SK-N-SH (cell line): ENCODE measurements at regions not wholly inside any gene's neighbourhood (a gene's known extent, or its start where the extent isn't known, plus 50 kb on each side); places are given as distances from the start of the nearest gene placed in this dataset.

Experiments used
- CTCF ChIA-PET: fragments of 300-600, 350-600 bp; formaldehyde crosslinking; extraction: SDS; loops from one replicate; lab custom pipeline; 2021; lab: Yijun Ruan, JAX
- POLR2A ChIA-PET: fragments of 350-600 bp; sonication (Branson Sonifier 250); formaldehyde crosslinking; extraction: SDS; loops from one replicate; lab custom pipeline; 2020; ENCODE audit warnings: antibody characterized with exemption, inconsistent platforms; lab: Yijun Ruan, JAX
- DNase-seq: peaks from one replicate; pipeline ENCODE4 v3.0.0; 2012
- H2AFZ ChIP-seq: fragments of 200-600 bp; sonication (generic); 2 replicates; pipeline ENCODE4 v1.8.1; 2016; ENCODE audit warnings: antibody characterized with exemption, mild to moderate bottlenecking, low read depth
- H3F3A ChIP-seq: fragments of 200-600 bp; sonication (generic); replicated peaks from 2 replicates; pipeline ENCODE3; 2016; ENCODE audit warnings: antibody characterized with exemption, mild to moderate bottlenecking; ENCODE audit not compliant: insufficient read depth
- H3K27ac ChIP-seq, 2 experiments: fragments of 200-500 bp in 1 of 2; fragments of 200-600 bp in 1 of 2; sonication (Bioruptor generic) in 1 of 2; sonication (generic), shearing (Covaris generic) in 1 of 2; 2 replicates each; pipeline versions ENCODE4 v1.5.1 to v1.6.1; 2014 to 2016; ENCODE audit warnings: low read depth in 2 of 2, inconsistent platforms in 1 of 2, low read length in 1 of 2, mild to moderate bottlenecking in 1 of 2, mixed read lengths in 1 of 2
- H3K27me3 ChIP-seq: fragments of 200-600 bp; sonication (generic), shearing (Covaris generic); 2 replicates; pipeline ENCODE4 v1.6.1; 2016; ENCODE audit warnings: mixed run types; ENCODE audit not compliant: insufficient read depth
- H3K36me3 ChIP-seq, 2 experiments: fragments of 200-500 bp in 1 of 2; fragments of 200-600 bp in 1 of 2; sonication (Bioruptor generic) in 1 of 2; sonication (generic) in 1 of 2; replicated peaks in 1 of 2; 2 replicates each; pipeline versions ENCODE3 to v1.5.1; 2014 to 2016; ENCODE audit warnings: low read length in 1 of 2, mild to moderate bottlenecking in 1 of 2; ENCODE audit not compliant: insufficient read depth in 2 of 2, control insufficient read depth in 1 of 2
- H3K4me1 ChIP-seq, 2 experiments: fragments of 200-500 bp in 1 of 2; fragments of 200-600 bp in 1 of 2; sonication (Bioruptor generic) in 1 of 2; sonication (generic), shearing (Covaris generic) in 1 of 2; 2 replicates each; pipeline versions ENCODE4 v1.5.1 to v1.6.1; 2014 to 2016; ENCODE audit warnings: low read depth in 1 of 2, low read length in 1 of 2, mixed run types in 1 of 2; ENCODE audit not compliant: insufficient read depth in 2 of 2, control insufficient read depth in 1 of 2
- H3K4me2 ChIP-seq: fragments of 200-600 bp; sonication (generic), shearing (Covaris generic); 2 replicates; pipeline ENCODE4 v1.6.1; 2017; ENCODE audit warnings: mixed run types
- H3K4me3 ChIP-seq, 2 experiments: fragments of 200-500 bp in 1 of 2; fragments of 200-600 bp in 1 of 2; sonication (Bioruptor generic) in 1 of 2; sonication (generic), shearing (Covaris generic) in 1 of 2; 2 replicates each; pipeline versions ENCODE4 v1.5.1 to v1.8.1; 2014 to 2016; ENCODE audit warnings: low read depth in 2 of 2, inconsistent platforms in 1 of 2, low read length in 1 of 2, mild to moderate bottlenecking in 1 of 2, mixed read lengths in 1 of 2, moderate library complexity in 1 of 2
- H3K79me2 ChIP-seq: fragments of 200-600 bp; sonication (generic); 2 replicates; pipeline ENCODE4 v1.8.1; 2017; ENCODE audit warnings: mild to moderate bottlenecking; ENCODE audit not compliant: insufficient read depth
- H3K9ac ChIP-seq: fragments of 200-600 bp; sonication (generic); 2 replicates; pipeline ENCODE4 v1.6.1; 2017; ENCODE audit warnings: mixed run types
- H3K9me2 ChIP-seq: fragments of 200-600 bp; sonication (generic); 2 replicates; pipeline ENCODE4 v1.6.1; 2017; ENCODE audit warnings: mixed run types
- H3K9me3 ChIP-seq: fragments of 200-600 bp; sonication (generic); 2 replicates; pipeline ENCODE4 v1.6.1; 2017; ENCODE audit warnings: mixed run types, mild to moderate bottlenecking, moderate library complexity
- H4K20me1 ChIP-seq: fragments of 200-600 bp; sonication (generic); 2 replicates; pipeline ENCODE4 v1.6.1; 2017; ENCODE audit warnings: mild to moderate bottlenecking, mixed run types; ENCODE audit not compliant: insufficient read depth
- CTCF ChIP-seq: fragments of 200-600 bp; sonication (generic); IDR thresholded peaks from 2 replicates; pipeline ENCODE4 v1.6.1; 2017; ENCODE audit warnings: antibody characterized with exemption, mild to moderate bottlenecking, moderate library complexity
- FOXJ3 ChIP-seq: sonication (generic); formaldehyde crosslinking; IDR thresholded peaks from 2 replicates; pipeline ENCODE4 v1.5.1; 2020; ENCODE audit warnings: mild to moderate bottlenecking, missing genetic modification reagents
- FOXM1 ChIP-seq: IDR thresholded peaks from 2 replicates; pipeline ENCODE4 v1.4.0; 2012; ENCODE audit warnings: low read depth, mild to moderate bottlenecking
- GABPA ChIP-seq: IDR thresholded peaks from 2 replicates; pipeline ENCODE4 v1.4.0; 2012; ENCODE audit warnings: low read depth, mild to moderate bottlenecking
- GATA2 ChIP-seq: sonication (generic); formaldehyde crosslinking; IDR thresholded peaks from 2 replicates; pipeline ENCODE4 v1.5.0; 2020; ENCODE audit warnings: mild to moderate bottlenecking, missing genetic modification reagents
- JUND ChIP-seq: IDR thresholded peaks from 2 replicates; pipeline ENCODE4 v1.4.0; 2012
- MEF2A ChIP-seq: IDR thresholded peaks from 2 replicates; pipeline ENCODE4 v1.4.0; 2012; ENCODE audit warnings: low read depth, borderline replicate concordance
- NFIC ChIP-seq: IDR thresholded peaks from 2 replicates; pipeline ENCODE4 v1.4.0; 2012; ENCODE audit warnings: borderline replicate concordance
- NRF1 ChIP-seq: IDR thresholded peaks from 2 replicates; pipeline ENCODE4 v1.6.1; 2012; ENCODE audit warnings: low read depth, mild to moderate bottlenecking, low read length
- RAD21 ChIP-seq: IDR thresholded peaks from 2 replicates; pipeline ENCODE4 v1.6.1; 2012; ENCODE audit warnings: mild to moderate bottlenecking, low read length
- RFX5 ChIP-seq: IDR thresholded peaks from 2 replicates; pipeline ENCODE4 v1.6.1; 2012; ENCODE audit warnings: mild to moderate bottlenecking, improper control_type of control experiment, low read length
- RXRA ChIP-seq: IDR thresholded peaks from 2 replicates; pipeline ENCODE4 v1.4.0; 2012; ENCODE audit warnings: low read depth, mild to moderate bottlenecking, borderline replicate concordance
- SIN3A ChIP-seq: IDR thresholded peaks from 2 replicates; pipeline ENCODE4 v1.6.1; 2012; ENCODE audit warnings: low read depth, mild to moderate bottlenecking, low read length, moderate library complexity, borderline replicate concordance
- TCF12 ChIP-seq: IDR thresholded peaks from 2 replicates; pipeline ENCODE4 v1.4.0; 2012
- TEAD4 ChIP-seq: IDR thresholded peaks from 2 replicates; pipeline ENCODE4 v1.4.0; 2012; ENCODE audit warnings: mild to moderate bottlenecking, borderline replicate concordance; ENCODE audit not compliant: insufficient read depth
- USF2 ChIP-seq: fragments of 150-350 bp; IDR thresholded peaks from 2 replicates; pipeline ENCODE4 v1.6.1; 2017; ENCODE audit warnings: antibody characterized with exemption, low read length, low read depth, borderline replicate concordance
- YY1 ChIP-seq: IDR thresholded peaks from 2 replicates; pipeline ENCODE4 v1.4.0; 2012; ENCODE audit warnings: low read depth, mild to moderate bottlenecking
- WGBS: methylation state at CpG from one replicate; pipeline ENCODE4 v1.1.6; 2017; ENCODE audit warnings: low lambda C conversion rate; 5-methylcytosine and 5-hydroxymethylcytosine counted together
- TF ChIP-seq, protein P1 (sequence below): fragments of 150-350 bp; IDR thresholded peaks from 2 replicates; pipeline ENCODE4 v1.6.1; 2016; ENCODE audit warnings: mild to moderate bottlenecking, low read depth, low read length
- TF ChIP-seq, protein P2 (sequence below): IDR thresholded peaks from 2 replicates; pipeline ENCODE4 v1.4.0; 2012; ENCODE audit warnings: low read depth, borderline replicate concordance

DNA sequence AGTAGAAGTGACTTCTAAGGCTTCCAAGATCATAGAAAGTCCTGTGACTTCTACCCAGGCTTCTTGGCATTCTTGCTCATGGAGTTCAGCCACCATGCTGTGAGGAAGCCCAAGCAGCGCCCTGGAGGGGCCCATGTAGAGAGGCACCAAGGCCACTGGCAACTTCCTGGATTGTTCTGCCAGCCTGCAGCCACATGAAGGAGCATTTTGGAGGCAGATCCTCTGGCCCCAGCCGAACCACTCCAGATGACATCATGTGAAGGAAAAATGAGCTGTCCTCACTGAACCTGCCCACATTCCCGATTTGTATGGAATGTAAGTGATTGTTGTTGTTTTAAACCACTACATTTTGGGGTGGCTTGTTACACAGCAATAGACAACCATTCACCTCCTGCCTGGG, 51.5 kb upstream of the MNX1 start:
- DNase-seq: no peak
- no peaks in the 10 kb centered on the region for H4K20me1 ChIP-seq
- H3K9me2 ChIP-seq: no peaks in the 10 kb centered on the region
- H3K4me3 ChIP-seq: no peak overlapping the region
- no peak overlapping the region for H3K27ac ChIP-seq
- H3K79me2 ChIP-seq: no peaks in the 10 kb centered on the region
- no peak overlapping the region for H3K9ac ChIP-seq
- no peaks in the 10 kb centered on the region for H3K9me3 ChIP-seq
- no peaks in the 10 kb centered on the region for H3K36me3 ChIP-seq
- CTCF ChIA-PET: interaction anchor here (0.6 kb wide), 1 partner anchor 211 kb away, joined by 3 read pairs; no protein-coding TSS in a partner anchor
- H3F3A ChIP-seq: no peaks in the 10 kb centered on the region
- POLR2A ChIA-PET: no interaction called here
- no peak overlapping the region for H3K4me2 ChIP-seq
- peaks cover 45% of the 10 kb centered on the region; the same call in 1 of the 2 replicates for H3K27me3 ChIP-seq
- 6% methylated on average over 3 of the region's 3 CpGs for WGBS
- TF ChIP-seq USF2: no peak
- TF ChIP-seq SIN3A: no peak
- TF ChIP-seq, protein P1, sequence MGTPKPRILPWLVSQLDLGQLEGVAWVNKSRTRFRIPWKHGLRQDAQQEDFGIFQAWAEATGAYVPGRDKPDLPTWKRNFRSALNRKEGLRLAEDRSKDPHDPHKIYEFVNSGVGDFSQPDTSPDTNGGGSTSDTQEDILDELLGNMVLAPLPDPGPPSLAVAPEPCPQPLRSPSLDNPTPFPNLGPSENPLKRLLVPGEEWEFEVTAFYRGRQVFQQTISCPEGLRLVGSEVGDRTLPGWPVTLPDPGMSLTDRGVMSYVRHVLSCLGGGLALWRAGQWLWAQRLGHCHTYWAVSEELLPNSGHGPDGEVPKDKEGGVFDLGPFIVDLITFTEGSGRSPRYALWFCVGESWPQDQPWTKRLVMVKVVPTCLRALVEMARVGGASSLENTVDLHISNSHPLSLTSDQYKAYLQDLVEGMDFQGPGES: no peak
- TF ChIP-seq GATA2 (CRISPR knock-in tag): no peak
- TF ChIP-seq NRF1: no peak
- no peak for TF ChIP-seq YY1
- no peak for TF ChIP-seq FOXM1
- TF ChIP-seq, protein P2, sequence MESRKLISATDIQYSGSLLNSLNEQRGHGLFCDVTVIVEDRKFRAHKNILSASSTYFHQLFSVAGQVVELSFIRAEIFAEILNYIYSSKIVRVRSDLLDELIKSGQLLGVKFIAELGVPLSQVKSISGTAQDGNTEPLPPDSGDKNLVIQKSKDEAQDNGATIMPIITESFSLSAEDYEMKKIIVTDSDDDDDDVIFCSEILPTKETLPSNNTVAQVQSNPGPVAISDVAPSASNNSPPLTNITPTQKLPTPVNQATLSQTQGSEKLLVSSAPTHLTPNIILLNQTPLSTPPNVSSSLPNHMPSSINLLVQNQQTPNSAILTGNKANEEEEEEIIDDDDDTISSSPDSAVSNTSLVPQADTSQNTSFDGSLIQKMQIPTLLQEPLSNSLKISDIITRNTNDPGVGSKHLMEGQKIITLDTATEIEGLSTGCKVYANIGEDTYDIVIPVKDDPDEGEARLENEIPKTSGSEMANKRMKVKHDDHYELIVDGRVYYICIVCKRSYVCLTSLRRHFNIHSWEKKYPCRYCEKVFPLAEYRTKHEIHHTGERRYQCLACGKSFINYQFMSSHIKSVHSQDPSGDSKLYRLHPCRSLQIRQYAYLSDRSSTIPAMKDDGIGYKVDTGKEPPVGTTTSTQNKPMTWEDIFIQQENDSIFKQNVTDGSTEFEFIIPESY: no peak
- TF ChIP-seq RXRA: no peak
- TF ChIP-seq FOXJ3: no peak
- TF ChIP-seq MEF2A: no peak
- no peak for TF ChIP-seq RAD21
- no peak for TF ChIP-seq TEAD4
- TF ChIP-seq GABPA: no peak
- no peak for TF ChIP-seq RFX5
- no peak for TF ChIP-seq JUND
- TF ChIP-seq CTCF: no peak
- no peak for TF ChIP-seq TCF12
- TF ChIP-seq NFIC: no peak
- H3K4me1 ChIP-seq: no peaks in the 10 kb centered on the region
- no peak overlapping the region for H2AFZ ChIP-seq
